ENCODE measurements at regions not wholly inside any gene's neighbourhood (a gene's known extent, or its start where the extent isn't known, plus 50 kb on each side); places are given as distances from the start of the nearest gene placed in this dataset.

- Histone ChIP-seq H3K4me3 (no peak overlapping the region), H3K36me3 (no peaks in the 10 kb centered on the region), H3K27me3 (no peaks in the 10 kb centered on the region), H3K27ac (no peak overlapping the region), H3K4me1 (no peaks in the 10 kb centered on the region), H3K9me3 (no peaks in the 10 kb centered on the region)
- DNase-seq: no peak
- WGBS, 2 donors: 80 to 86% methylated on average over 5 of the region's 5 CpGs
- TF ChIP-seq, protein P1, sequence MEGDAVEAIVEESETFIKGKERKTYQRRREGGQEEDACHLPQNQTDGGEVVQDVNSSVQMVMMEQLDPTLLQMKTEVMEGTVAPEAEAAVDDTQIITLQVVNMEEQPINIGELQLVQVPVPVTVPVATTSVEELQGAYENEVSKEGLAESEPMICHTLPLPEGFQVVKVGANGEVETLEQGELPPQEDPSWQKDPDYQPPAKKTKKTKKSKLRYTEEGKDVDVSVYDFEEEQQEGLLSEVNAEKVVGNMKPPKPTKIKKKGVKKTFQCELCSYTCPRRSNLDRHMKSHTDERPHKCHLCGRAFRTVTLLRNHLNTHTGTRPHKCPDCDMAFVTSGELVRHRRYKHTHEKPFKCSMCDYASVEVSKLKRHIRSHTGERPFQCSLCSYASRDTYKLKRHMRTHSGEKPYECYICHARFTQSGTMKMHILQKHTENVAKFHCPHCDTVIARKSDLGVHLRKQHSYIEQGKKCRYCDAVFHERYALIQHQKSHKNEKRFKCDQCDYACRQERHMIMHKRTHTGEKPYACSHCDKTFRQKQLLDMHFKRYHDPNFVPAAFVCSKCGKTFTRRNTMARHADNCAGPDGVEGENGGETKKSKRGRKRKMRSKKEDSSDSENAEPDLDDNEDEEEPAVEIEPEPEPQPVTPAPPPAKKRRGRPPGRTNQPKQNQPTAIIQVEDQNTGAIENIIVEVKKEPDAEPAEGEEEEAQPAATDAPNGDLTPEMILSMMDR (IDR thresholded peaks at IDR 0.05): no peak
- TF ChIP-seq POLR2AphosphoS5 (IDR thresholded peaks at IDR 0.05) (no peak), EP300 (IDR thresholded peaks at IDR 0.05) (no peak), POLR2A (IDR thresholded peaks at IDR 0.05) (no peak)
- no peak for ATAC-seq (ENCODE audit: low FRiP score in 2 of 2)
Measured at GRCh38 chr1:106173101-106173500, 883.4 kb upstream of the PRMT6 start.

DNA sequence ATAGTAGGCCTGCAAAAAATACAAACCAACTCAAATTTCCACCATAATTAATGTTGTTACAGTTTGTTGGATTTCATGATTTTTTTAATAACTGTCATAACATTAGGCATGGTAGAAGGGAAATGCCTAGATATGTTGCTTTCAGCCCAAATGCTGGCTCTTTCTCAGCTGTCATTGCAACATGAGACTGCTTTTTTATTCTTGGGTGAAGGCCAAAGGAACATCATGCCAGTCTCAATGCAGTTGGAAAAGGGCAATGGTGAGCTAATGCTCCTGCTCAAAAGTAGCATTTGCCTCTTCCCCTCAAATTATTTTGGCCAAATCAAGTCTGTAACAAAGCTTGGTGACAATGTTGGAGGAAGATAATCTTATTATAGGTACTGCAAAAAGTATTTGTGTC is 877.7 kb upstream of the PRMT6 start:
- Histone ChIP-seq H3K36me3 (no peaks in the 10 kb centered on the region), H3K9me3 (peaks cover 0 to 4% (median 0%) of the 10 kb centered on the region in 4 donors), H3K4me3 (no peak overlapping the region), H3K4me1 (no peaks in the 10 kb centered on the region), H3K27me3 (no peaks in the 10 kb centered on the region), H3K27ac (no peak overlapping the region)
- ATAC-seq (ENCODE audit: low FRiP score in 2 of 2): no peak
- TF ChIP-seq EP300 (IDR thresholded peaks at IDR 0.05) (no peak), POLR2A (IDR thresholded peaks at IDR 0.05) (no peak), POLR2AphosphoS5 (IDR thresholded peaks at IDR 0.05) (no peak)
- TF ChIP-seq, protein P1 (IDR thresholded peaks at IDR 0.05): no peak
- no peak for DNase-seq

GRCh38 chr1:106181866-106182265 is 874.6 kb upstream of the PRMT6 start:
- H3K36me3 ChIP-seq: no peaks in the 10 kb centered on the region
- no peak for TF ChIP-seq EP300 (IDR thresholded peaks at IDR 0.05)
- TF ChIP-seq, protein P1 (IDR thresholded peaks at IDR 0.05): no peak
- no peak for TF ChIP-seq POLR2A (IDR thresholded peaks at IDR 0.05)
- TF ChIP-seq POLR2AphosphoS5 (IDR thresholded peaks at IDR 0.05): no peak

DNA sequence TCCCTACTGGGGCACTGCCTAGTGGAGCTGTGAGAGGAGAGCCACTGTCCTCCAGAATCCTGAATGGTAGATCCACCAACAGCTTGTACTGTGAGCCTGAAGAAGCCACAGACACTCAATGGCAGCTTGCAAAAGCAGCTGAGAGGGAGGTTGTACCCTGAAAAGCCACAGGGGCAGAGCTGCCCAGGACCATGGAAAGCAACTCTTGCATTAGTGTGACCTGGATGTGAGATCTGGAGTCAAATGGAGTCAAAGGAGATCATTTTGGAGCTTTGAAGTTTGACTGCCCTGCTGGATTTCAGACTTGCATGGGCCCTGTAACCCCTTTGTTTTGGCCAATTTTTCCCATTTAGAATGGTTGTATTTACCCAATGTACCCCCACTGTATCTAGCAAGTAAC is 871.4 kb upstream of the PRMT6 start:
- TF ChIP-seq, protein P1 (IDR thresholded peaks at IDR 0.05): no peak
- ATAC-seq (ENCODE audit: low FRiP score in 2 of 2) (no peak), DNase-seq (no peak)
- Histone ChIP-seq H3K4me3 (no peak overlapping the region), H3K9me3 (peaks cover 0 to 5% (median 2%) of the 10 kb centered on the region in 4 donors), H3K4me1 (no peaks in the 10 kb centered on the region), H3K36me3 (no peaks in the 10 kb centered on the region), H3K27me3 (no peaks in the 10 kb centered on the region), H3K27ac (no peak overlapping the region)

More at GRCh38 chr1:106181866-106182265, 874.6 kb upstream of the PRMT6 start:
- Histone ChIP-seq H3K4me1 (no peaks in the 10 kb centered on the region), H3K27ac (no peak overlapping the region), H3K9me3 (peaks cover 0 to 5% (median 2%) of the 10 kb centered on the region in 4 donors), H3K27me3 (no peaks in the 10 kb centered on the region), H3K4me3 (no peak overlapping the region)
- no peak for DNase-seq
- ATAC-seq (ENCODE audit: low FRiP score in 2 of 2): no peak

- 86 to 100% methylated on average over 2 of the region's 2 CpGs for WGBS, 2 donors
- Histone ChIP-seq H3K9me3 (peaks cover 0 to 15% (median under 1%) of the 10 kb centered on the region in 4 donors), H3K27me3 (no peaks in the 10 kb centered on the region), H3K4me1 (no peaks in the 10 kb centered on the region), H3K27ac (no peak overlapping the region), H3K36me3 (no peaks in the 10 kb centered on the region), H3K4me3 (no peak overlapping the region)
- DNase-seq (no peak), ATAC-seq (ENCODE audit: low FRiP score in 2 of 2) (peak in 1 of 2 donors; percentile 50)
- TF ChIP-seq POLR2AphosphoS5 (IDR thresholded peaks at IDR 0.05) (no peak), POLR2A (IDR thresholded peaks at IDR 0.05) (no peak), EP300 (IDR thresholded peaks at IDR 0.05) (no peak)
- TF ChIP-seq, protein P1 (IDR thresholded peaks at IDR 0.05): no peak
Measured at GRCh38 chr1:106189780-106190179, 866.7 kb upstream of the PRMT6 start.
